ENCODE measurements at regions not wholly inside any gene's neighbourhood (a gene's known extent, or its start where the extent isn't known, plus 50 kb on each side); places are given as distances from the start of the nearest gene placed in this dataset.

DNA sequence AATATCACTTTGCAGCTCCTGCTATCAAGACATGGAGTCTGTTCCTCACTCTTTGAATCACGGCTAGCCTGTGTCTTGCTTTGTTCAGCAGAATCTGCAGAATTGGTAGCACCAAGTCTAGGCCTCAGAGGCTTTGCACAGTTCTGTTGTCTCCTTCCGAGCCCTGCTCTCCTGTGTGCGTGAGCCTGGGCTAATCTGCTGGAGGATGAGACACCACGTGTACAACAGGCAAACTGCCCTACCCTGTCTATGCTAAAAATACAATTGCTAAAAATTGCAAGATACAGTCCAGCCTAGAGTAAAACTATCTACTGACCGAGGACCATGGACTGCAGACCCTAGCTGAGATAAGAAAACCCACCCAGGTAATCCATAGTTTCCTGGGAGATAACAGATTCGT lies 484.7 kb downstream of the NPIPA7 start:
- DNase-seq (ENCODE audit: low spot score) (no peak), ATAC-seq (ENCODE audit: low read depth) (no peak)
- no peak overlapping the region for H3K27ac ChIP-seq (ENCODE audit: poor library complexity, severe bottlenecking)
- H3K27me3 ChIP-seq (ENCODE audit: insufficient read depth, poor library complexity, severe bottlenecking): no peaks in the 10 kb centered on the region
- TF ChIP-seq, protein P1, sequence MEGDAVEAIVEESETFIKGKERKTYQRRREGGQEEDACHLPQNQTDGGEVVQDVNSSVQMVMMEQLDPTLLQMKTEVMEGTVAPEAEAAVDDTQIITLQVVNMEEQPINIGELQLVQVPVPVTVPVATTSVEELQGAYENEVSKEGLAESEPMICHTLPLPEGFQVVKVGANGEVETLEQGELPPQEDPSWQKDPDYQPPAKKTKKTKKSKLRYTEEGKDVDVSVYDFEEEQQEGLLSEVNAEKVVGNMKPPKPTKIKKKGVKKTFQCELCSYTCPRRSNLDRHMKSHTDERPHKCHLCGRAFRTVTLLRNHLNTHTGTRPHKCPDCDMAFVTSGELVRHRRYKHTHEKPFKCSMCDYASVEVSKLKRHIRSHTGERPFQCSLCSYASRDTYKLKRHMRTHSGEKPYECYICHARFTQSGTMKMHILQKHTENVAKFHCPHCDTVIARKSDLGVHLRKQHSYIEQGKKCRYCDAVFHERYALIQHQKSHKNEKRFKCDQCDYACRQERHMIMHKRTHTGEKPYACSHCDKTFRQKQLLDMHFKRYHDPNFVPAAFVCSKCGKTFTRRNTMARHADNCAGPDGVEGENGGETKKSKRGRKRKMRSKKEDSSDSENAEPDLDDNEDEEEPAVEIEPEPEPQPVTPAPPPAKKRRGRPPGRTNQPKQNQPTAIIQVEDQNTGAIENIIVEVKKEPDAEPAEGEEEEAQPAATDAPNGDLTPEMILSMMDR (IDR thresholded peaks at IDR 0.05; ENCODE audit: poor library complexity, severe bottlenecking): no peak
- no peak overlapping the region for H3K4me3 ChIP-seq (ENCODE audit: severe bottlenecking)
- no peaks in the 10 kb centered on the region for H3K4me1 ChIP-seq (ENCODE audit: insufficient read depth, poor library complexity, severe bottlenecking)
- no peaks in the 10 kb centered on the region for H3K36me3 ChIP-seq (ENCODE audit: low read depth)
- H3K9me3 ChIP-seq (ENCODE audit: severe bottlenecking): no peaks in the 10 kb centered on the region

DNA sequence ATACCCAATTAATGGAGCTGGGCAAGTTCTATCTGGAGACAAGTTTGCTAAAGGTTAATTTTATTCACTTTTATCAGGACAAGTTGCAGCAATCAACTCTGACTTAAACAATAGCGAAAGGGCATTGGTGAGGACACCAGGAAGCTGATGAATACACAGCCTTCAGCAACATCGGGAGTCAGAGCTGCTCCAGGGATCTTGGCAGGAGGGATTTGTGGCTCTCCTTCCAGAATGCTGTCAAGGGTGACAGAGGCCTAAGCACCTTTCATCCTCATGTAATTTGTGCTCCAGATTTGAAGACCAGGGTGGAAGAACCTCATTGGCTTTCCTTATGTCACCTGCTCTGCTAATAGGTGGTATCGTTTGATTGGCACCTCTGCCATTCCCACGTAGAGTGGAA lies 485.6 kb downstream of the NPIPA7 start:
- H3K9me3 ChIP-seq (ENCODE audit: severe bottlenecking): no peaks in the 10 kb centered on the region
- H3K4me1 ChIP-seq (ENCODE audit: insufficient read depth, poor library complexity, severe bottlenecking): no peaks in the 10 kb centered on the region
- no peak overlapping the region for H3K27ac ChIP-seq (ENCODE audit: poor library complexity, severe bottlenecking)
- no peaks in the 10 kb centered on the region for H3K27me3 ChIP-seq (ENCODE audit: insufficient read depth, poor library complexity, severe bottlenecking)
- no peak overlapping the region for H3K4me3 ChIP-seq (ENCODE audit: severe bottlenecking)
- TF ChIP-seq, protein P1 (IDR thresholded peaks at IDR 0.05; ENCODE audit: poor library complexity, severe bottlenecking): no peak
- H3K36me3 ChIP-seq (ENCODE audit: low read depth): no peaks in the 10 kb centered on the region
- no peak for ATAC-seq (ENCODE audit: low read depth)
- no peak for DNase-seq (ENCODE audit: low spot score)

DNA sequence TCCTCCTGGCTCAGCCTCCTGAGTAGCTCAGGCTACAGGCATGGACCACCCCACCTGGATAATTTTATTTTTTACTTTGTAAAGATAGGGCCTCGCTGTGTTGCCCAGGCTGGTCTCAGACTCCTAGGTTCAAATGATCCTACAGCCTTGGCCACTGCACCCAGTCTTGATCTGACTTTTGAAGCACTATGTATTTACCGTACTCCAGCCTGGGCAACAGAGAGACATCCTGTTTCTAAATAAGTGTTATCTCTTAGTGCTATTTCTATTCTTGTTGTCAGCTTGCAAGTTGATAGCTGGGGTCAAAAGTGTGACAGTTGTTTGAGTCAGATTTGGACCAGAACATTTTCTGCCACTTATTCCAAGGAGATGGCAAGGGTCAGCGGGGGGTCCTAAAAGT lies 486.4 kb downstream of the NPIPA7 start:
- Histone ChIP-seq H3K4me1 (ENCODE audit: insufficient read depth, poor library complexity, severe bottlenecking) (no peaks in the 10 kb centered on the region), H3K27ac (ENCODE audit: poor library complexity, severe bottlenecking) (no peak overlapping the region), H3K36me3 (ENCODE audit: low read depth) (no peaks in the 10 kb centered on the region), H3K4me3 (ENCODE audit: severe bottlenecking) (no peak overlapping the region), H3K9me3 (ENCODE audit: severe bottlenecking) (no peaks in the 10 kb centered on the region), H3K27me3 (ENCODE audit: insufficient read depth, poor library complexity, severe bottlenecking) (peaks cover 4% of the 10 kb centered on the region)
- DNase-seq (ENCODE audit: low spot score): no peak
- no peak for ATAC-seq (ENCODE audit: low read depth)
- TF ChIP-seq, protein P1 (IDR thresholded peaks at IDR 0.05; ENCODE audit: poor library complexity, severe bottlenecking): no peak

DNA sequence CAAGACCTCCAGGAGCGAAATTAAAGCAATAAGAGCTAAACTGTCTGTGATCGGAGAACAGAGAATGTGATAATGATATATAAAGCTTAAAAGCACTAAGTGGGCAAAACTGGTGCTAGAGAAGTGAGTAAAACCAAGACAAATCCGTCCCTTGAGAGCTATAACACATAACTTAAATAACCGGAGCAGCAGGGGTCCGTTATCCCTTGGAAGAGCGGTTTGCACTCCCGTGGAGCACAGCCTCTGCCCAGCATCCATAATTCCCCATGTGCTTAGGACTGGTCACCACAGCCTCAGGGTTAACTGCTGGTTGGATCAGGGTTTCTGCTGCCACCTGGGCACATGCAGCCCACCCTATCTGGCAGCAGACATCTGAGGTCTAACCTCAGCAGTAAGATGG lies 489.0 kb downstream of the NPIPA7 start:
- Histone ChIP-seq H3K36me3 (ENCODE audit: low read depth) (no peaks in the 10 kb centered on the region), H3K27ac (ENCODE audit: poor library complexity, severe bottlenecking) (no peak overlapping the region), H3K9me3 (ENCODE audit: severe bottlenecking) (no peaks in the 10 kb centered on the region), H3K27me3 (ENCODE audit: insufficient read depth, poor library complexity, severe bottlenecking) (peaks cover 4% of the 10 kb centered on the region), H3K4me3 (ENCODE audit: severe bottlenecking) (no peak overlapping the region), H3K4me1 (ENCODE audit: insufficient read depth, poor library complexity, severe bottlenecking) (no peaks in the 10 kb centered on the region)
- DNase-seq (ENCODE audit: low spot score) (no peak), ATAC-seq (ENCODE audit: low read depth) (no peak)
- TF ChIP-seq, protein P1 (IDR thresholded peaks at IDR 0.05; ENCODE audit: poor library complexity, severe bottlenecking): no peak

DNA sequence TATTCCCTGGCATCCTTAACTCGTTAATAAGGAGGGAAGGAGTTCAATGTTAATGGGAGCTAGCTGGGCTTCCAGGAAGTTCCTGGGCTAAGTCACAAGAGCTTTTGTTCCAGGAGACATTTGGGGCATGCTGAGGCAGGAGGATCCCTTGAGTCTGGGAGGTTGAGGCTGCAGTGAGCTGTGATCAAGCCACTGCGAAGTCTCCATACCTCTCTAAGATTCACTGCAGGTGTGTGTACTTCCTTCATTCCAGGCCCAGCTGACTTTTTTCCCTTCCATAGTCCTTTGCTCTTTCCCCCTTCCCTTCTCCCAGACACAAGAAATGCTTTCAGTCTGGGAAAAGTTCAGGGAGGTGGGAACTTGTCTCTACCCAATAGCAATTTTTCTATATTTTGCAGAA lies 489.8 kb downstream of the NPIPA7 start:
- Histone ChIP-seq H3K9me3 (ENCODE audit: severe bottlenecking) (no peaks in the 10 kb centered on the region), H3K4me1 (ENCODE audit: insufficient read depth, poor library complexity, severe bottlenecking) (no peaks in the 10 kb centered on the region), H3K4me3 (ENCODE audit: severe bottlenecking) (no peak overlapping the region), H3K27me3 (ENCODE audit: insufficient read depth, poor library complexity, severe bottlenecking) (peaks cover 4% of the 10 kb centered on the region), H3K36me3 (ENCODE audit: low read depth) (no peaks in the 10 kb centered on the region), H3K27ac (ENCODE audit: poor library complexity, severe bottlenecking) (no peak overlapping the region)
- no peak for ATAC-seq (ENCODE audit: low read depth)
- no peak for DNase-seq (ENCODE audit: low spot score)
- TF ChIP-seq, protein P1 (IDR thresholded peaks at IDR 0.05; ENCODE audit: poor library complexity, severe bottlenecking): no peak

Measured in RWPE2 (cell line).